Epidermal melanocyte (primary cell): ENCODE measurements at regions not wholly inside any gene's neighbourhood (a gene's known extent, or its start where the extent isn't known, plus 50 kb on each side); places are given as distances from the start of the nearest gene placed in this dataset.
"Not testable (repeated sequence)": the region's sequence is repeated elsewhere in the genome, so short reads cannot be mapped to it uniquely, and the experiment has no call there.

Experiments used
- DNase-seq: peaks from one replicate; pipeline ENCODE4 v3.0.0; 2011; ENCODE audit warnings: low spot score; ENCODE audit not compliant: insufficient read length

DNA sequence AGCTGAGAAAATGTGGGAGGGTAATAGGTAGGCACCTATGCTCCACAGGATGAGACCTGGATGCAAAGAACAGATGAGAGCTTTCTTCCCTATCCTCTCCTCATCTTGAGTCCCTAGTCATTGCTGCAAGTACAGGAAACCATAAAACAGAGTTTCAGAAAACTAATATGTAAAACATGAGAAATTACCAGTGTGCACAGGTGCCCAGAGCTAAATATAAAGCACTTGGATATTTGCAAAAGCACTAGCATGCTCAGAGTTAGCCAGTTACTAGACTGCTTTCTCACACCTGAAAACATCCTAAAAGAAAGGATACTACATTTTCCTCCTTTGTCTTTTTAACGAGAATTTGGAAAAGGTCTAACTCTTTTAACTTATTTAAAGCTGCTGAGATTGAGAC is 324.3 kb downstream of the DAD1 start:
- DNase-seq: no peak

- no peak for DNase-seq
These were observed 325.1 kb downstream of the DAD1 start for GRCh38 chr14:22263961-22264360.

DNA sequence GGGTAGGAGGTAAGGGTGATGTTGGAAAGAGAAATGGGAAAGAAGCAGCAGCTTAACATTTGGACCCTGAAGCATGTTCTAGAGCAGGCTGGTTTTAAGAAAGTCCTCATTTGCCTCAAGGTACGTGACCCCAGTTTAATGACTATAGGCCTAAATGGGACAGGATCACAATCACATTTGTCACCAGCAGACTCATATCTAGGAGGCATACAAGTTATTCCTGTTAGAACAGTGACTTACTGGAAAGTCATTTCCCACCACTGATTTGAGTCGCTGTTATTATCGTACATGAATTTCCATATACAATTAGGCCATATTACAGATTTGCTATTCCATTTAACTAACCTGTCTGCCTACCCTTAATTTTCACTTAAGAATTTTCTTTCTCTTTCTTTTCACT is 326.1 kb downstream of the DAD1 start:
- no peak for DNase-seq

DNA sequence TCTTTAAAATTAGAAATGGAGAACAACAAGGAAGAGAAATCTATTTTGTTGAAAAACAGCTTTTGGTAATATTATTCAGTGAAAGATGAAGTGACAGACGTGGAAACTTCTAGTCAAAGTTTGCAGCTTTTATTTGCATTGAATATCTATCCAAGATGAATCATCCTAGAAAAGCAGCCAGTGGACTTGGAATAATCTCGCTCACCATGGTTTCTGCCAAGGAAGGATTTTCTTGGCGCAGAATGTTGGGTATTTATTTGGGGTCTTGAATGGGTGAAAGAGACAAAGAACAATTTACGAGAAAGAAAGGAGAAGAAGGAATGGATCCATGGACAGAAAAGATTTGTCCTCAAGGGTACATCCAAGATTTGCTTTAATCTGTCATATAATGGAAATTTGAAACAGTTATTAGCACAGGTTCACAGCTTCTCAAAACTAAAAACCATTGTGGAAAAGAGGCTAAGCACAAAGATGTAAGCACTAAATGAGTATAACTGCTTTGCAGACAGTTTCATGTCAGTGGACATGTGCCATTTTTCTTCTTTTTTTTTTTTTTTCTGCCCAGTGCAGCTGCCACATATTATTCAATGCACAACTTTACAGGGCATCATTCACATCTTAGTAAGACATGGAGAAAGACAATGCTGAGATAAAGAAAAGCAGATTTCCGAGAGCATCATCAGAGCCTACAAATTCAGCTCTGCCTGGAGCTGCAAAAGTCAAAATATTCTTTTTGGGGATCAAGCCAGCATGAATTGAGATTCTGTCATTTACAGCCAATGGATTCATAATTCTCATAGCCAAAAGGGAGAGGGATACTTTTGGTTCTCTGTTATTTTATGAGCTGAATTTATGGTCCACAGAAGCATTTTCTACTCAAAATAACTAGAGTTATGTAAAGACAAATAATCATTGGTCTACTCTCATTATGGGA is 333.7 kb downstream of the DAD1 start:
- DNase-seq: no peak

- no peak for DNase-seq
These were observed 336.3 kb downstream of the DAD1 start for GRCh38 chr14:22252686-22253085.

GRCh38 chr14:22251090-22251489 is 337.9 kb downstream of the DAD1 start:
- no peak for DNase-seq

- no peak for DNase-seq
These were observed 339.3 kb downstream of the DAD1 start for GRCh38 chr14:22249770-22250169.

DNA sequence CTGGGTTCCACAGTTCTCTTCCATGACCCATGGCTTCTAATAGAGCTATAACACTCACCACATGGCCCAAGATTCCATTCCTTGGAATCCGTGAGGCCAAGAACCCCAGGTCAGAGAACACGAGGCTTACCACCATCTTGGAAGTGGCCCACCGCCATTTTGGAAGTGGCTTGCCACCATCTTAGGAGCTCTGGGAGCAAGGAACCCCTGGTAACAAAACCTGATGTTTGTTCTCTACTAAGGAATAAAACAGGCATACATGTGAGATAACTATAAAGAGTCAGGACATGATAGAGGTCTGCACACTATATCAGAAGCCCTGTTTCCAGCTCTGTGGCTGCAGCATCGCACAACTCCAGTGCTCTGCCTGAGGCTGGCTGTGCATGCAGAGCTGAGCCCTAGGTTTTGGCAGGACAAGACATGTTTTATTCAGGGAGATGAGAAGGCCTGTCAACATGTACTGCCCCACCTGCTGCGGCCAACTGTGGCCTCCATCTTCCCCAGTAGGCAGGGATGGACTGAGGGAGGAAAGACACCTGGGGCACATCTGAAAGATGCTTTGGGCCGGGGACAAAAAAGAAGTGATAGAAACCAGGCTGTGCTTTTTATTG is 344.9 kb downstream of the DAD1 start:
- no peak for DNase-seq

DNA sequence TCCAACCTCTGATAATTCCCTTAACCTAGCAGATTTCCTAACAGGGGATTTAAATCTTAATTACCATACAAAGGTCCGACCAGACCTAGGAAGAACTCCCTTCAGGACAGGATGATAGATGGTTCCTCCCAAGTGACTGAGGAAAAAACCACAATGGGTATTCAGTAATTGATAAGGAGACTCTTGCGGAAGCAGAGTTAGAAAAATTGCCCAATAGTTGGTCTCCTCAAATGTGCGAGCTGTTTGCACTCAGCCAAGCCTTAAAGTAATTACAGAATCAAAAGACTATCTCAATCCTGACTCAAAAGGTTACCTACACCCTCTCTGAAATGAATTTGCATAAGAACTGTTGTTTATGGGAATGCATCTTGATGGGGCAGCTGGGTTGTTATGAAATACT is 350.7 kb downstream of the DAD1 start:
- DNase-seq: not testable (repeated sequence)

- no peak for DNase-seq
These were observed 355.6 kb downstream of the DAD1 start for GRCh38 chr14:22233377-22233776.

- no peak for DNase-seq
These were observed 356.1 kb downstream of the DAD1 start for GRCh38 chr14:22232933-22233332.

DNA sequence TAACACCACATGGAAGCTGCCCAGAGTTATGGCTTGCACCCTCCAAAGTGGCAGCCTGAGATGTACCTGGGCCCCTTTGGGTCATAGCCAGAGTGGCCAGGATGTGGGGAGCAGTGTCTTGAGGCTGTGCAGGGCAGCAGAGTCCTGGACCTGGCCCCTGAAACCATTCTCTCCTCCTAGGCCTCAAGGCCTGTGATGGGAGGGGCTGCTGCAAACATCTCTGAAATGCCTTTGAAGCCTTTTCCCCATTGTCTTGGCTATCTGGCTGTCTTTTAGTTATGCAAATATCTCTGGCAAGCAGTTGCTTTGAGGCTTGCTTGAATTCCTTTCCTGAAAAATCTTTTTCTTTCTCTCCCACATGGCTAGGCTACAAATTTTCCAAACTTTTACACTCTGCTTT is 356.5 kb downstream of the DAD1 start:
- DNase-seq: no peak

DNA sequence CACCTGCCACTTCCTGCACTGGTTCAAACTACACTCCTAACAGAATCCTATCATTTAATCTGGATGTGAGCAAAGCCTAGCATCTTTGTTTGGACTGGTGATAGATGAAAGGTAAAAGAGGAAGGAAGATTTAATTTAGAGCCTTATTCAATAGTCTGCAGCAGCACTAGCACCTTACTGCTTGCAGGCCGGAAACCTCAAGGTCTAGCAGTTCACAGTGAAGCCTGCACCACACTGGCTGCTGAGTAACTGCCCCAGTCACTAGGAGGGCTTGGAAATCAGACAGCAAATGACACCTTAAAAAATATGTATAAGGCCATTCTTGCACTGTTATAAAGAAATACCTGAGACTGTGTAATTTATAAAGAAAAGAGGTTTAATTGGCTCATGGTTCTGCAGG is 358.0 kb downstream of the DAD1 start:
- no peak for DNase-seq

DNA sequence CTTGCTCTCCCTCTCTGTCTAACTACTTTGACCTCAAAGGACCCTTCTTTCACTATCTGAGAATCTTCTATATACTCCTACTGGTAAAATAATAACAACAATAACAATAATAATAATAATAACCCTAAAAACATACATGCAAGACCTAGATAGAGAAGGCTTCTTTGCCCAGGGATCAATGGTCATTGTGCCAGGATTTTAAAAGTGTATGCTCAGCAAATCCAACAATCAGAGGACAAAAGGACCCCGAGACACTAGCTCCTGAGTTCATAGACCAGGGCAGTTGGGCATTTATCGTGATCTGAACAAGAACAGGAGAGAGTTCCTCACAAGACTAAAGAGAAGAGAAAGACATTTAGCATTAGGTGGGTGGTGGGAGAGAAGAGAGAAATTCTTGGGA is 358.5 kb downstream of the DAD1 start:
- no peak for DNase-seq

- DNase-seq: no peak
These were observed 361.9 kb downstream of the DAD1 start for GRCh38 chr14:22227084-22227483.

- DNase-seq: no peak
These were observed 362.6 kb downstream of the DAD1 start for GRCh38 chr14:22226381-22226780.

- no peak for DNase-seq
These were observed 363.4 kb downstream of the DAD1 start for GRCh38 chr14:22225516-22226140.

DNA sequence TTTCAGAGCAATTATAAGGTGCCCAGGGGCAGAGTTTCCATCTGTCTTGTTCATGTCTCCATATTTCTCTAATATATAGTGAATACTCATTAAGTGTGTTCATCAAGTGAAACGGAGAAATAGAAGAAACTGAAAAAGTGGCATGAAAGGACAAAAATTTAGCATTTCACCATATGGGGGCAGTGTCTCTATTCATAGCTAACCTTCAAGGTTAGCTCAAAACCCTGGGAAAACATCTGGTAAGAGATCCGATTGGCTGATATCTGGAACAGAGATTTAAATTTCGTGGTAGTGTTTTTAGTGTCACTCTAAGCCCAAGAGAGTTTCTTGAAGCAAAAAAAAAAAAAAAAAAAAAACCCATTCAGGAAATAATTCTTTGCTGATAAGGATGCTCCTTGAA is 367.5 kb downstream of the DAD1 start:
- no peak for DNase-seq

DNA sequence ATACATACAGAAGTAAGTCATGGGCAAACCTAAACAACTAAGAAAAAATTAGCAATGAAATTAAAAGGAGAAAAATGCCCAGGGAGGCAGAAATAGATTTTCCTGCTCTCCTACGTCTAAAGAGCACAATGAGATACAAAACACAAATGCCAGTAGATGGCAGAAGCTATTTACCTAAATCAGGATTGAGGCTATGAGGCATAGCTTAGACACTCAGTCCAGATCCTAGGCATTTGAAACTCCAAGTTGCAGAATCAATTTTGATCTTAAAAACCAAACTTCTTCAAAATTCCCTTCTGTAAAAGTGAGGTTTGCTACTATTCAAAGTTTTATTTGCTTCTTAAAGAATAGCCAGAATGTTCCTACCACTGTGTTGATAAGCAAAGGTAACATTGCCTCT is 368.6 kb downstream of the DAD1 start:
- no peak for DNase-seq

- no peak for DNase-seq
These were observed 370.3 kb downstream of the DAD1 start for GRCh38 chr14:22218728-22219127.

DNA sequence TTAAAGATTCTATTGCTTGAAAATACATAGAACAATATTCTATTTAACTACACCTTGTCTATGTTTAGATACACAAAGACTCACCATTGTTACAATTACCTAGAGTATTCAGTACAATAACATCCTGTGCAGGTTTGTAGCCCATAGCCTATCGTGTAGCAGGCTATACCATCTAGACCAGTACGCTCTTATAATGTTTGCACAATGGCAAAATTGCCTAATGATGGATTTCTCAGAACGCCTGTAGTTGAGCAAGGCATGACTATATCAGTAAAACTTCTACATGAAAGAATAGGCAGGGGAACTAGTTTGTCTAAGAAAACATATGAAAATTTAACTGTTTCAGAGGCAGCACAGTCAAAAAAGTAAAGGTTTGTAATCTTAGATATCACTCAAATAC is 375.9 kb downstream of the DAD1 start:
- DNase-seq: no peak

GRCh38 chr14:22210906-22211305 is 378.1 kb downstream of the DAD1 start:
- DNase-seq: no peak

GRCh38 chr14:22210026-22210425 is 379.0 kb downstream of the DAD1 start:
- DNase-seq: no peak
